Neural cell (in vitro differentiated cells): ENCODE measurements at regions not wholly inside any gene's neighbourhood (a gene's known extent, or its start where the extent isn't known, plus 50 kb on each side); places are given as distances from the start of the nearest gene placed in this dataset.

ENCODE experiments used
- H2AFZ ChIP-seq: fragments of 200-600, 300-800 bp; sonication (generic), shearing (Covaris generic); 2 replicates; pipeline ENCODE4 v1.6.0; 2014; ENCODE audit warnings: low read depth, mild to moderate bottlenecking, antibody characterized with exemption, low read length, moderate library complexity
- H3F3A ChIP-seq: fragments of 200-600 bp; shearing (Covaris generic); 2 replicates; pipeline ENCODE4 v1.6.1; 2016; ENCODE audit warnings: mild to moderate bottlenecking, moderate library complexity, mixed read lengths, antibody characterized with exemption, low read length; ENCODE audit not compliant: insufficient read depth, poor library complexity, severe bottlenecking
- H3K27ac ChIP-seq: fragments of 200-600, 300-800 bp; sonication (generic), shearing (Covaris generic); 2 replicates; pipeline ENCODE4 v1.5.1; 2014; ENCODE audit warnings: mild to moderate bottlenecking, low read length, moderate library complexity
- H3K27me3 ChIP-seq: fragments of 300-800, 200-600 bp; sonication (generic), shearing (Covaris generic); 2 replicates; pipeline ENCODE4 v1.6.0; 2014; ENCODE audit warnings: mild to moderate bottlenecking, low read depth, low read length, moderate library complexity; ENCODE audit not compliant: insufficient read depth
- H3K36me3 ChIP-seq: fragments of 300-800, 200-600 bp; sonication (generic), shearing (Covaris generic); 2 replicates; pipeline ENCODE4 v1.5.1; 2014; ENCODE audit warnings: mild to moderate bottlenecking, antibody characterized with exemption, low read length, moderate library complexity; ENCODE audit not compliant: insufficient read depth
- H3K4me2 ChIP-seq: fragments of 300-800, 200-600 bp; sonication (generic), shearing (Covaris generic); 2 replicates; pipeline ENCODE4 v1.6.0; 2014; ENCODE audit warnings: mild to moderate bottlenecking, low read length
- H3K4me3 ChIP-seq: fragments of 300-800, 200-600 bp; sonication (generic), shearing (Covaris generic); 2 replicates; pipeline ENCODE4 v1.5.1; 2014; ENCODE audit warnings: mild to moderate bottlenecking, low read length, moderate library complexity
- H3K79me2 ChIP-seq: fragments of 200-600 bp; shearing (Covaris generic); replicated peaks from 2 replicates; pipeline ENCODE4 v1.6.0; 2014; ENCODE audit warnings: mild to moderate bottlenecking, low read length, moderate library complexity; ENCODE audit not compliant: insufficient read depth
- H3K9ac ChIP-seq: fragments of 300-800, 200-600 bp; sonication (generic), shearing (Covaris generic); 2 replicates; pipeline ENCODE4 v1.6.1; 2016; ENCODE audit warnings: mild to moderate bottlenecking, low read length, mixed read lengths
- H3K9me2 ChIP-seq: fragments of 200-600 bp; shearing (Covaris generic); 2 replicates; pipeline ENCODE4 v1.6.1; 2016; ENCODE audit warnings: mild to moderate bottlenecking, low read length, mixed read lengths; ENCODE audit not compliant: insufficient read depth
- H3K9me3 ChIP-seq: fragments of 200-600, 300-800 bp; sonication (generic), shearing (Covaris generic); 2 replicates; pipeline ENCODE4 v1.6.1; 2016; ENCODE audit warnings: mild to moderate bottlenecking, mixed run types, low read length, moderate library complexity, mixed read lengths
- H4K20me1 ChIP-seq: fragments of 200-600 bp; shearing (Covaris generic); 2 replicates; pipeline ENCODE4 v1.6.1; 2016; ENCODE audit warnings: mild to moderate bottlenecking, mixed run types; ENCODE audit not compliant: insufficient read depth
- EP300 ChIP-seq: fragments of 450-650 bp; conservative IDR thresholded peaks from 2 replicates; pipeline ENCODE4 v1.6.1; 2014; ENCODE audit warnings: antibody characterized with exemption, mild to moderate bottlenecking, moderate library complexity; ENCODE audit not compliant: poor library complexity, severe bottlenecking
- EZH2 ChIP-seq: fragments of 200-600, 300-800 bp; shearing (Covaris generic), sonication (generic); IDR thresholded peaks from 2 replicates; pipeline ENCODE4 v1.6.1; 2014; ENCODE audit warnings: antibody characterized with exemption, low read length, borderline replicate concordance, mild to moderate bottlenecking; ENCODE audit not compliant: insufficient read depth, poor library complexity, severe bottlenecking
- MXI1 ChIP-seq: fragments of 450-650 bp; conservative IDR thresholded peaks from 2 replicates; pipeline ENCODE4 v1.6.1; 2014; ENCODE audit warnings: antibody characterized with exemption, mild to moderate bottlenecking; ENCODE audit not compliant: poor library complexity, severe bottlenecking
- POLR2AphosphoS5 ChIP-seq: IDR thresholded peaks from 2 replicates; pipeline ENCODE4 v1.6.1; 2012
- RAD21 ChIP-seq: fragments of 450-650 bp; conservative IDR thresholded peaks from 2 replicates; pipeline ENCODE4 v1.6.1; 2014; ENCODE audit warnings: antibody characterized with exemption, mild to moderate bottlenecking, moderate library complexity
- SMC3 ChIP-seq: fragments of 450-650 bp; conservative IDR thresholded peaks from 2 replicates; pipeline ENCODE4 v1.6.1; 2014; ENCODE audit warnings: antibody characterized with exemption, mild to moderate bottlenecking, moderate library complexity; ENCODE audit not compliant: poor library complexity
- TAF1 ChIP-seq: IDR thresholded peaks from 2 replicates; pipeline ENCODE4 v1.6.1; 2012; ENCODE audit warnings: low read depth
- TF ChIP-seq, protein P1 (sequence below): fragments of 450-650 bp; IDR thresholded peaks from 2 replicates; pipeline ENCODE4 v1.5.1; 2014; ENCODE audit warnings: antibody characterized with exemption, mild to moderate bottlenecking, moderate library complexity; ENCODE audit not compliant: poor library complexity, severe bottlenecking
- TF ChIP-seq, protein P2 (sequence below): IDR thresholded peaks from 2 replicates; pipeline ENCODE4 v1.6.1; 2012; ENCODE audit warnings: borderline replicate concordance

DNA sequence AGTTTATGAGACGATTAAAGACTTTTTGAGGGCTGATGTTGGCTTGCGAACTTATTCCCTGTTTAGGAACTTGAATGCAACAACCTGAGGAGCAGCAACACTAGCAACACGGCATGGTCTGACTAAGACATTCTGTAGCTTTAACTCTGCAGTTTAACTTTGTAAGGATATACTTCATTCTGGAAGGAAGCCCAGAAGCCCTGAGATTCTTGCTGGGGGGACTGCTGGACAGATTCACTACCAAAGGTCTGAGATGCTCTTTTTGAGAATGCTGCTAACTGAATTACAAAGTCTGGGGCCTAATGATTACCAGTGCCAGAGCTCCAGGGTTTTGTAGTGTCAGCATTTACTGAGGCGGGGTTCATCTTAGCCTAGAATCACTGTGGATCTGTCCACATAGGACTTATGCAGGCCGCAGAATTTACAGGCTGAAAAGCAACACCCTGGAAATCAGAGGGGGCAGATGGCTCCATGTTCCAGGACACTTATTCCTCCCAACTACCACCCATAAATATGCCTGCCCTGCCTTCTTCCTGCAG is 537.1 kb upstream of the CDH18 start:
- H3K27me3 ChIP-seq = no peaks in the 10 kb centered on the region
- no peaks in the 10 kb centered on the region for H3K79me2 ChIP-seq
- no peaks in the 10 kb centered on the region for H3K36me3 ChIP-seq
- no peaks in the 10 kb centered on the region for H3F3A ChIP-seq
- H2AFZ ChIP-seq = no peak overlapping the region
- H3K9me3 ChIP-seq = peaks cover 10% of the 10 kb centered on the region
- no peak overlapping the region for H3K27ac ChIP-seq
- no peaks in the 10 kb centered on the region for H4K20me1 ChIP-seq
- H3K9me2 ChIP-seq = no peaks in the 10 kb centered on the region
- no peak overlapping the region for H3K4me3 ChIP-seq
- TF ChIP-seq RAD21 (no peak), EP300 (no peak), TAF1 (no peak), EZH2 (no peak), SMC3 (no peak), MXI1 (no peak), POLR2AphosphoS5 (no peak)
- TF ChIP-seq, protein P1, sequence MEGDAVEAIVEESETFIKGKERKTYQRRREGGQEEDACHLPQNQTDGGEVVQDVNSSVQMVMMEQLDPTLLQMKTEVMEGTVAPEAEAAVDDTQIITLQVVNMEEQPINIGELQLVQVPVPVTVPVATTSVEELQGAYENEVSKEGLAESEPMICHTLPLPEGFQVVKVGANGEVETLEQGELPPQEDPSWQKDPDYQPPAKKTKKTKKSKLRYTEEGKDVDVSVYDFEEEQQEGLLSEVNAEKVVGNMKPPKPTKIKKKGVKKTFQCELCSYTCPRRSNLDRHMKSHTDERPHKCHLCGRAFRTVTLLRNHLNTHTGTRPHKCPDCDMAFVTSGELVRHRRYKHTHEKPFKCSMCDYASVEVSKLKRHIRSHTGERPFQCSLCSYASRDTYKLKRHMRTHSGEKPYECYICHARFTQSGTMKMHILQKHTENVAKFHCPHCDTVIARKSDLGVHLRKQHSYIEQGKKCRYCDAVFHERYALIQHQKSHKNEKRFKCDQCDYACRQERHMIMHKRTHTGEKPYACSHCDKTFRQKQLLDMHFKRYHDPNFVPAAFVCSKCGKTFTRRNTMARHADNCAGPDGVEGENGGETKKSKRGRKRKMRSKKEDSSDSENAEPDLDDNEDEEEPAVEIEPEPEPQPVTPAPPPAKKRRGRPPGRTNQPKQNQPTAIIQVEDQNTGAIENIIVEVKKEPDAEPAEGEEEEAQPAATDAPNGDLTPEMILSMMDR = no peak
- TF ChIP-seq, protein P2, sequence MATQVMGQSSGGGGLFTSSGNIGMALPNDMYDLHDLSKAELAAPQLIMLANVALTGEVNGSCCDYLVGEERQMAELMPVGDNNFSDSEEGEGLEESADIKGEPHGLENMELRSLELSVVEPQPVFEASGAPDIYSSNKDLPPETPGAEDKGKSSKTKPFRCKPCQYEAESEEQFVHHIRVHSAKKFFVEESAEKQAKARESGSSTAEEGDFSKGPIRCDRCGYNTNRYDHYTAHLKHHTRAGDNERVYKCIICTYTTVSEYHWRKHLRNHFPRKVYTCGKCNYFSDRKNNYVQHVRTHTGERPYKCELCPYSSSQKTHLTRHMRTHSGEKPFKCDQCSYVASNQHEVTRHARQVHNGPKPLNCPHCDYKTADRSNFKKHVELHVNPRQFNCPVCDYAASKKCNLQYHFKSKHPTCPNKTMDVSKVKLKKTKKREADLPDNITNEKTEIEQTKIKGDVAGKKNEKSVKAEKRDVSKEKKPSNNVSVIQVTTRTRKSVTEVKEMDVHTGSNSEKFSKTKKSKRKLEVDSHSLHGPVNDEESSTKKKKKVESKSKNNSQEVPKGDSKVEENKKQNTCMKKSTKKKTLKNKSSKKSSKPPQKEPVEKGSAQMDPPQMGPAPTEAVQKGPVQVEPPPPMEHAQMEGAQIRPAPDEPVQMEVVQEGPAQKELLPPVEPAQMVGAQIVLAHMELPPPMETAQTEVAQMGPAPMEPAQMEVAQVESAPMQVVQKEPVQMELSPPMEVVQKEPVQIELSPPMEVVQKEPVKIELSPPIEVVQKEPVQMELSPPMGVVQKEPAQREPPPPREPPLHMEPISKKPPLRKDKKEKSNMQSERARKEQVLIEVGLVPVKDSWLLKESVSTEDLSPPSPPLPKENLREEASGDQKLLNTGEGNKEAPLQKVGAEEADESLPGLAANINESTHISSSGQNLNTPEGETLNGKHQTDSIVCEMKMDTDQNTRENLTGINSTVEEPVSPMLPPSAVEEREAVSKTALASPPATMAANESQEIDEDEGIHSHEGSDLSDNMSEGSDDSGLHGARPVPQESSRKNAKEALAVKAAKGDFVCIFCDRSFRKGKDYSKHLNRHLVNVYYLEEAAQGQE = no peak
- no peak overlapping the region for H3K9ac ChIP-seq
- H3K4me2 ChIP-seq = no peak overlapping the region

DNA sequence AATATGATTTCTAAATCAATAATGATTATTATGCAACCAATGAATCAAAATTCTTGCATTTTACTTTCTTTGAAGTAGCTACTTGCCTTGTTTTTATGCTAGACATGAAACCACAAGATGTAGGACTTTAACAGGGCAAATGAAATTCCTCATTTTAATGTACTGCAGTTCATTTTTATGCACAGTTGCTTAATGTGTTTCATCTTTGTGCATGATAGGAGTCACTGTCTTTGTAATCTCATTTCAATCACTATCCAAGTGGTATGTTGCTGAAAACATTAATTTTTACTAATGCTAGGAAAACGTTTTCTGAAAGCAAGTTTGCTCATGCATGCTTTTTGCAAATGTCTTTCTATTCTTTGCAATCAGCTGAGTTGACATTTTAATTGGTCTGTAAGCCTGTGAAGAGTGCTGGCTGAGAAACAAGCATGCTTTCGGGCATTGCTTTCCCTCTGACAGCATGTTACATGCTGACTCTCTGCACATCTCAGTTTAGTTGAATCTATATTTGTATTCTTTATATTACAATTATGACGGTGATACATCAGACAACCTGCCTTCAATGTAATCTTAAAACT is 535.0 kb upstream of the CDH18 start:
- peak overlapping the region; percentile 12 for H3K27ac ChIP-seq
- no peaks in the 10 kb centered on the region for H3K9me2 ChIP-seq
- peaks cover 7% of the 10 kb centered on the region for H3K9me3 ChIP-seq
- no peaks in the 10 kb centered on the region for H3K36me3 ChIP-seq
- no peak overlapping the region for H2AFZ ChIP-seq
- H3F3A ChIP-seq = no peaks in the 10 kb centered on the region
- peak; percentile 77 for TF ChIP-seq POLR2AphosphoS5
- peak; percentile 66 for TF ChIP-seq MXI1
- TF ChIP-seq, protein P2 = no peak
- peak; percentile 27 for TF ChIP-seq RAD21
- TF ChIP-seq, protein P1 = no peak
- no peak for TF ChIP-seq TAF1
- TF ChIP-seq EP300 = peak; percentile 91
- TF ChIP-seq SMC3 = peak; percentile 20
- TF ChIP-seq EZH2 = no peak
- H3K4me2 ChIP-seq = peak overlapping the region; percentile 3
- H3K27me3 ChIP-seq = no peaks in the 10 kb centered on the region
- no peak overlapping the region for H3K9ac ChIP-seq
- peak overlapping the region; percentile 47 for H3K4me3 ChIP-seq
- no peaks in the 10 kb centered on the region for H4K20me1 ChIP-seq
- no peaks in the 10 kb centered on the region for H3K79me2 ChIP-seq
